Hepatocyte (in vitro differentiated cells): ENCODE measurements at regions not wholly inside any gene's neighbourhood (a gene's known extent, or its start where the extent isn't known, plus 50 kb on each side); places are given as distances from the start of the nearest gene placed in this dataset.

Source experiments
- DNase-seq: peaks from one replicate; pipeline ENCODE4 v3.0.0-alpha.2; 2016; ENCODE audit warnings: low spot score
- H2AFZ ChIP-seq: fragments of 200-600 bp; sonication (generic); 2 replicates; pipeline ENCODE4 v1.6.0; 2016; ENCODE audit warnings: antibody characterized with exemption, mild to moderate bottlenecking
- H3K27ac ChIP-seq: fragments of 200-600 bp; sonication (generic); 2 replicates; pipeline ENCODE4 v1.5.1; 2016; ENCODE audit warnings: mild to moderate bottlenecking
- H3K27me3 ChIP-seq: fragments of 200-600 bp; sonication (generic); 2 replicates; pipeline ENCODE4 v1.6.1; 2016
- H3K36me3 ChIP-seq: fragments of 200-600 bp; sonication (generic); replicated peaks from 2 replicates; pipeline ENCODE4 v1.5.1; 2016; ENCODE audit warnings: low read depth; ENCODE audit not compliant: insufficient read depth
- H3K4me1 ChIP-seq: fragments of 200-600 bp; sonication (generic); 2 replicates; pipeline ENCODE4 v1.5.1; 2016; ENCODE audit warnings: mild to moderate bottlenecking, moderate library complexity; ENCODE audit not compliant: insufficient read depth
- H3K4me2 ChIP-seq: fragments of 200-600 bp; sonication (generic); 2 replicates; pipeline ENCODE4 v1.6.0; 2016
- H3K4me3 ChIP-seq: fragments of 200-600 bp; sonication (generic); 2 replicates; pipeline ENCODE4 v1.5.1; 2016; ENCODE audit warnings: mild to moderate bottlenecking
- H3K79me2 ChIP-seq: fragments of 200-600 bp; sonication (generic); 2 replicates; pipeline ENCODE4 v1.6.0; 2017; ENCODE audit warnings: mild to moderate bottlenecking
- H3K9me2 ChIP-seq: fragments of 200-600 bp; sonication (generic); replicated peaks from 2 replicates; pipeline ENCODE4 v1.6.0; 2017; ENCODE audit warnings: mild to moderate bottlenecking; ENCODE audit not compliant: insufficient read depth
- H3K9me3 ChIP-seq: fragments of 200-600 bp; sonication (generic); 2 replicates; pipeline ENCODE4 v1.5.1; 2016; ENCODE audit warnings: low read depth, mild to moderate bottlenecking
- H4K20me1 ChIP-seq: fragments of 200-600 bp; sonication (generic); 2 replicates; pipeline ENCODE4 v1.6.0; 2016; ENCODE audit warnings: mild to moderate bottlenecking; ENCODE audit not compliant: insufficient read depth, poor library complexity, severe bottlenecking
- CTCF ChIP-seq: fragments of 200-600 bp; sonication (generic); IDR thresholded peaks from 2 replicates; pipeline ENCODE4 v1.5.1; 2016; ENCODE audit warnings: antibody characterized with exemption, mild to moderate bottlenecking; ENCODE audit not compliant: poor library complexity
- EZH2 ChIP-seq: fragments of 200-600 bp; sonication (generic); IDR thresholded peaks from 2 replicates; pipeline ENCODE4 v1.6.1; 2016; ENCODE audit warnings: antibody characterized with exemption, mild to moderate bottlenecking, borderline replicate concordance
- EZH2phosphoT487 ChIP-seq: fragments of 200-600 bp; sonication (generic); IDR thresholded peaks from one replicate; pipeline ENCODE4 v1.6.1; 2018; ENCODE audit warnings: antibody characterized with exemption, mild to moderate bottlenecking, low read depth, moderate library complexity; ENCODE audit not compliant: unreplicated experiment, severe bottlenecking
- WGBS: methylation state at CpG from one replicate; pipeline ENCODE4 v1.1.6; 2016; ENCODE audit warnings: low lambda C conversion rate; ENCODE audit errors: missing lambda C conversion rate; 5-methylcytosine and 5-hydroxymethylcytosine counted together

DNA sequence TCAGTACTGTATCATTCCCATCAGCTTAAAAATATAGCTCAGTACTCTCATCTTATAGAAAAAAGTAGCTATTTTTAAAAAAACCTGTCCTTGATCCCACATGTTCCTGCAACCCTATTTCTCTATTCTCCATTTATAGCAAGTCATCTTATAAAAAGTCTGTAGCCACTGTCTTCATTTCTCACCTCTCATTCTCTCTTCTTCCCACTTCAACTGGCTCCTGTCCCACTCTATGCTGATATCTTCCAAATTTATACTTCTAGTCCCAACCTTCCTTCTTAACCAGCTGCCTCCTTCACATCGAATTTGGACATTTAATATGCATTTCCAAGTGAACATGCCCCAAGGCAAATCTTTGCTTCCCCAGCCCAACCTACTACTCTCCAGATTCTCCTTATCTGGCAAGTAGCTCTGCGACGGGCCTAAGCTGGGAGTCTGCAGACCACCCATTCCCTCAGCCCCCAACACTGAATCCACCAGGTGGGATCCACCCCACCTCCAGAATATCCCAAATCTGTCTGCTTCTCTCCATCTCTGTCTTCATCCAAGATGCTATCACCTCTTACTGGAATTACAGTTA lies 52.0 kb upstream of the TANC2 start:
- no peak for DNase-seq
- no peak overlapping the region for H3K4me3 ChIP-seq
- H3K9me3 ChIP-seq: no peaks in the 10 kb centered on the region
- H3K4me1 ChIP-seq: peaks cover 9% of the 10 kb centered on the region
- no peaks in the 10 kb centered on the region for H4K20me1 ChIP-seq
- H3K36me3 ChIP-seq: no peaks in the 10 kb centered on the region
- H3K27ac ChIP-seq: no peak overlapping the region
- 79% methylated on average over 3 of the region's 3 CpGs for WGBS
- H3K9me2 ChIP-seq: no peaks in the 10 kb centered on the region
- no peaks in the 10 kb centered on the region for H3K27me3 ChIP-seq
- no peak overlapping the region for H2AFZ ChIP-seq
- TF ChIP-seq EZH2 (no peak), CTCF (no peak), EZH2phosphoT487 (no peak)
- H3K79me2 ChIP-seq: no peaks in the 10 kb centered on the region
- H3K4me2 ChIP-seq: no peak overlapping the region

GRCh38 chr17:62912363-62912762 lies 53.7 kb upstream of the TANC2 start:
- Histone ChIP-seq H3K27ac (no peak overlapping the region), H2AFZ (no peak overlapping the region), H3K36me3 (no peaks in the 10 kb centered on the region), H3K79me2 (no peaks in the 10 kb centered on the region), H3K27me3 (no peaks in the 10 kb centered on the region), H3K4me2 (no peak overlapping the region), H3K9me2 (no peaks in the 10 kb centered on the region), H4K20me1 (no peaks in the 10 kb centered on the region), H3K4me3 (no peak overlapping the region), H3K9me3 (no peaks in the 10 kb centered on the region), H3K4me1 (peaks cover 5% of the 10 kb centered on the region)
- 87% methylated on average over 4 of the region's 4 CpGs for WGBS
- no peak for DNase-seq
- TF ChIP-seq EZH2phosphoT487 (no peak), EZH2 (no peak), CTCF (no peak)

- no peak for DNase-seq
- Histone ChIP-seq H3K27me3 (no peaks in the 10 kb centered on the region), H3K4me3 (no peak overlapping the region), H3K4me1 (no peaks in the 10 kb centered on the region), H3K9me3 (no peaks in the 10 kb centered on the region), H3K27ac (no peak overlapping the region), H4K20me1 (no peaks in the 10 kb centered on the region), H3K9me2 (no peaks in the 10 kb centered on the region), H3K79me2 (no peaks in the 10 kb centered on the region), H3K36me3 (no peaks in the 10 kb centered on the region), H3K4me2 (no peak overlapping the region), H2AFZ (no peak overlapping the region)
- TF ChIP-seq EZH2phosphoT487 (no peak), CTCF (no peak), EZH2 (no peak)
- whole genome bisulfite sequencing: 66% methylated on average over 3 of the region's 3 CpGs
Observed at GRCh38 chr17:62911114-62911513, 54.9 kb upstream of the TANC2 start.

DNA sequence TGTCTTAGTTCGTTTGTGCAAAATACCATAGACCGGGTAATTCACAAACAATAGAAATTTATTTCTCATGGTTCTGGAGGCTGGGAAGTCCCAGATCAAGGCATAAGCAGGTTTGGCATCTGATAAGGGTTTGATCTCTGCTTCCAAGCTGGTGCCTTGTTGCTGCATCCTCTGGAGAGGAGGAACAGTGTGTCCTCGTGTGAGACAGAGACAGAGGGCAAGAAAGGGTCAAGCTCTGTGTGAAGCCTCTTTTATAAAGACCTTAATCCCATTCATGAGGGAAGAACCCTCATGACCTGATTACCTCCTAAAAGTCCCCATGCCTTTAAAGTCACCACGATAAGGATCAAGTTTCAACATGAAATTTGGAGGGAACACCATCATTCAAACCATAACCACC lies 55.8 kb upstream of the TANC2 start:
- DNase-seq: no peak
- no peaks in the 10 kb centered on the region for H4K20me1 ChIP-seq
- 65% methylated on average over 4 of the region's 4 CpGs for WGBS
- no peak overlapping the region for H3K4me2 ChIP-seq
- H3K27ac ChIP-seq: no peak overlapping the region
- no peaks in the 10 kb centered on the region for H3K36me3 ChIP-seq
- H2AFZ ChIP-seq: no peak overlapping the region
- H3K9me3 ChIP-seq: no peaks in the 10 kb centered on the region
- no peaks in the 10 kb centered on the region for H3K9me2 ChIP-seq
- H3K4me1 ChIP-seq: no peaks in the 10 kb centered on the region
- no peaks in the 10 kb centered on the region for H3K79me2 ChIP-seq
- no peak overlapping the region for H3K4me3 ChIP-seq
- TF ChIP-seq EZH2 (no peak), CTCF (no peak), EZH2phosphoT487 (no peak)
- H3K27me3 ChIP-seq: no peaks in the 10 kb centered on the region
